ENCODE measurements at regions not wholly inside any gene's neighbourhood (a gene's known extent, or its start where the extent isn't known, plus 50 kb on each side); places are given as distances from the start of the nearest gene placed in this dataset.

DNA sequence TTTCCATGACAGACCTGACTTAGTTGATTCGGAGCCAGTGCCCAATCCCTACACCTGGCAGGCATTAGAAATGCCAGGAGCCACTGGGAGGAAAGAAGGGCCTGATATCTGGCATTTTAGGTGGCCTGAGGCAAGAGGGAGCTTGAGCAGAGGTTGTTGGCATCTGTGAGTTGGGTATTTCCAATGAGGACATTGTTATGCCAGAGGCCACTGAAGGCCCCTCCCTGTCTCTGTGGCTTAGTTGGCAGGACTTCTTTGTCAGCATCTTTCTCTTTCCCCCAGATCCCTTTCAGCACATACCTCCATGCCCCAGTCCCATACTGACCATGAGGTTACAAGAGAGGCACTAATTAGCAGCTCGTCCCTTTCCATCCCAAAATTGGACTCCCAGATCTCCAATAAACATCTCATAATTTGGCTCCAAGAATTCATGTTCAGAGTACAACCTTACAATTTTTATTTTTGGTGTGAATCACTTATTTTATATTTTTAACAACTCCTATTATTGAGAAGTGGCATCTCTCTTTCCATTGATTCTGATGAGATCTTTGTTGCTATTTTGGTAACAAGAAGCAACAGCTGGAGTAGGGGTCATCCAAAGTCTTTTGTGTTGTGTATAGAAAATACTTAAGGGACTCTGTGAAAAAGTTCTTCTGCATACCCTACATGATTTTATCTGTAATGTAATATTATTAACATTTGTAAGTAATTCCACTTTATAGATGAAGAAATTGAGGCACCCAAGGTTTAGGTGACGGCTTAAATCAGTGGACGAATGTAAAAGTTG is 68.6 kb upstream of the MAP3K1 start:
- no peaks in the 10 kb centered on the region for H3F3A ChIP-seq (ENCODE audit: insufficient read depth, low read length, poor library complexity, severe bottlenecking)
- no peak overlapping the region for H3K27ac ChIP-seq (ENCODE audit: low read length)
- H4K20me1 ChIP-seq (ENCODE audit: insufficient read depth): no peaks in the 10 kb centered on the region
- H3K27me3 ChIP-seq (ENCODE audit: insufficient read depth, low read depth, low read length): no peaks in the 10 kb centered on the region
- H3K36me3 ChIP-seq (ENCODE audit: insufficient read depth, low read length): no peaks in the 10 kb centered on the region
- no peak overlapping the region for H3K4me2 ChIP-seq (ENCODE audit: low read length)
- H2AFZ ChIP-seq (ENCODE audit: low read depth, low read length): no peak overlapping the region
- TF ChIP-seq SMC3 (conservative IDR thresholded peaks at IDR 0.05; ENCODE audit: poor library complexity) (no peak), POLR2AphosphoS5 (IDR thresholded peaks at IDR 0.05) (no peak), MXI1 (conservative IDR thresholded peaks at IDR 0.05; ENCODE audit: poor library complexity, severe bottlenecking) (no peak), EZH2 (IDR thresholded peaks at IDR 0.05; ENCODE audit: borderline replicate concordance, insufficient read depth, low read length, poor library complexity, severe bottlenecking) (no peak), EP300 (conservative IDR thresholded peaks at IDR 0.05; ENCODE audit: poor library complexity, severe bottlenecking) (no peak), RAD21 (conservative IDR thresholded peaks at IDR 0.05) (no peak), TAF1 (IDR thresholded peaks at IDR 0.05; ENCODE audit: low read depth) (no peak)
- TF ChIP-seq, protein P1, sequence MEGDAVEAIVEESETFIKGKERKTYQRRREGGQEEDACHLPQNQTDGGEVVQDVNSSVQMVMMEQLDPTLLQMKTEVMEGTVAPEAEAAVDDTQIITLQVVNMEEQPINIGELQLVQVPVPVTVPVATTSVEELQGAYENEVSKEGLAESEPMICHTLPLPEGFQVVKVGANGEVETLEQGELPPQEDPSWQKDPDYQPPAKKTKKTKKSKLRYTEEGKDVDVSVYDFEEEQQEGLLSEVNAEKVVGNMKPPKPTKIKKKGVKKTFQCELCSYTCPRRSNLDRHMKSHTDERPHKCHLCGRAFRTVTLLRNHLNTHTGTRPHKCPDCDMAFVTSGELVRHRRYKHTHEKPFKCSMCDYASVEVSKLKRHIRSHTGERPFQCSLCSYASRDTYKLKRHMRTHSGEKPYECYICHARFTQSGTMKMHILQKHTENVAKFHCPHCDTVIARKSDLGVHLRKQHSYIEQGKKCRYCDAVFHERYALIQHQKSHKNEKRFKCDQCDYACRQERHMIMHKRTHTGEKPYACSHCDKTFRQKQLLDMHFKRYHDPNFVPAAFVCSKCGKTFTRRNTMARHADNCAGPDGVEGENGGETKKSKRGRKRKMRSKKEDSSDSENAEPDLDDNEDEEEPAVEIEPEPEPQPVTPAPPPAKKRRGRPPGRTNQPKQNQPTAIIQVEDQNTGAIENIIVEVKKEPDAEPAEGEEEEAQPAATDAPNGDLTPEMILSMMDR (IDR thresholded peaks at IDR 0.05; ENCODE audit: poor library complexity, severe bottlenecking): no peak
- TF ChIP-seq, protein P2, sequence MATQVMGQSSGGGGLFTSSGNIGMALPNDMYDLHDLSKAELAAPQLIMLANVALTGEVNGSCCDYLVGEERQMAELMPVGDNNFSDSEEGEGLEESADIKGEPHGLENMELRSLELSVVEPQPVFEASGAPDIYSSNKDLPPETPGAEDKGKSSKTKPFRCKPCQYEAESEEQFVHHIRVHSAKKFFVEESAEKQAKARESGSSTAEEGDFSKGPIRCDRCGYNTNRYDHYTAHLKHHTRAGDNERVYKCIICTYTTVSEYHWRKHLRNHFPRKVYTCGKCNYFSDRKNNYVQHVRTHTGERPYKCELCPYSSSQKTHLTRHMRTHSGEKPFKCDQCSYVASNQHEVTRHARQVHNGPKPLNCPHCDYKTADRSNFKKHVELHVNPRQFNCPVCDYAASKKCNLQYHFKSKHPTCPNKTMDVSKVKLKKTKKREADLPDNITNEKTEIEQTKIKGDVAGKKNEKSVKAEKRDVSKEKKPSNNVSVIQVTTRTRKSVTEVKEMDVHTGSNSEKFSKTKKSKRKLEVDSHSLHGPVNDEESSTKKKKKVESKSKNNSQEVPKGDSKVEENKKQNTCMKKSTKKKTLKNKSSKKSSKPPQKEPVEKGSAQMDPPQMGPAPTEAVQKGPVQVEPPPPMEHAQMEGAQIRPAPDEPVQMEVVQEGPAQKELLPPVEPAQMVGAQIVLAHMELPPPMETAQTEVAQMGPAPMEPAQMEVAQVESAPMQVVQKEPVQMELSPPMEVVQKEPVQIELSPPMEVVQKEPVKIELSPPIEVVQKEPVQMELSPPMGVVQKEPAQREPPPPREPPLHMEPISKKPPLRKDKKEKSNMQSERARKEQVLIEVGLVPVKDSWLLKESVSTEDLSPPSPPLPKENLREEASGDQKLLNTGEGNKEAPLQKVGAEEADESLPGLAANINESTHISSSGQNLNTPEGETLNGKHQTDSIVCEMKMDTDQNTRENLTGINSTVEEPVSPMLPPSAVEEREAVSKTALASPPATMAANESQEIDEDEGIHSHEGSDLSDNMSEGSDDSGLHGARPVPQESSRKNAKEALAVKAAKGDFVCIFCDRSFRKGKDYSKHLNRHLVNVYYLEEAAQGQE (IDR thresholded peaks at IDR 0.05; ENCODE audit: borderline replicate concordance): no peak
- no peaks in the 10 kb centered on the region for H3K9me2 ChIP-seq (ENCODE audit: insufficient read depth, low read length)
- H3K9ac ChIP-seq (ENCODE audit: low read length): no peak overlapping the region
- no peaks in the 10 kb centered on the region for H3K9me3 ChIP-seq (ENCODE audit: low read length)
- no peak overlapping the region for H3K4me3 ChIP-seq (ENCODE audit: low read length)
- no peaks in the 10 kb centered on the region for H3K79me2 ChIP-seq (replicated peaks; ENCODE audit: insufficient read depth, low read length)

DNA sequence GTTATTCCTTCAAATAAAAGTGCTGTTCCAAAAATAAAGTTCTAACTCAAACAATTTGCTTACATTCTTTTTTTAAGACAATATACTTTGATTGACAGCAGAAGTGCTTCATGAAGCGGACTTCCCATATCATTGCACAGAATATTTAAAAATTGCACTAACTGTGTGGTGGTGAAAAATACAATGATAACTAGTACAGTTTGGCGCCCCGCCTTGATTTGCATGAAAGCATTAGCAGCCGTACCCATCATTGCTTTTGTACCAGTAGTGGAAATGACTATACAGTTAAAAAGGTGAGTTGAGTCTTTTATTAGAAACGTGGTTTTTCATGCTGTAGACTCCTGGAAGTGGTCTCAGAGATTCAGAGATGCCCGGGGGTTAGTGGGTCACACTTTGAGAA is 69.5 kb upstream of the MAP3K1 start:
- Histone ChIP-seq H3K79me2 (replicated peaks; ENCODE audit: insufficient read depth, low read length) (no peaks in the 10 kb centered on the region), H3K4me3 (ENCODE audit: low read length) (no peak overlapping the region), H3K27me3 (ENCODE audit: insufficient read depth, low read depth, low read length) (no peaks in the 10 kb centered on the region), H3K4me2 (ENCODE audit: low read length) (no peak overlapping the region), H3K9me3 (ENCODE audit: low read length) (no peaks in the 10 kb centered on the region), H4K20me1 (ENCODE audit: insufficient read depth) (no peaks in the 10 kb centered on the region), H2AFZ (ENCODE audit: low read depth, low read length) (no peak overlapping the region), H3K9me2 (ENCODE audit: insufficient read depth, low read length) (no peaks in the 10 kb centered on the region), H3K27ac (ENCODE audit: low read length) (no peak overlapping the region), H3K36me3 (ENCODE audit: insufficient read depth, low read length) (no peaks in the 10 kb centered on the region), H3K9ac (ENCODE audit: low read length) (no peak overlapping the region), H3F3A (ENCODE audit: insufficient read depth, low read length, poor library complexity, severe bottlenecking) (no peaks in the 10 kb centered on the region)
- TF ChIP-seq RAD21 (conservative IDR thresholded peaks at IDR 0.05) (no peak), EZH2 (IDR thresholded peaks at IDR 0.05; ENCODE audit: borderline replicate concordance, insufficient read depth, low read length, poor library complexity, severe bottlenecking) (no peak), TAF1 (IDR thresholded peaks at IDR 0.05; ENCODE audit: low read depth) (no peak), SMC3 (conservative IDR thresholded peaks at IDR 0.05; ENCODE audit: poor library complexity) (no peak), EP300 (conservative IDR thresholded peaks at IDR 0.05; ENCODE audit: poor library complexity, severe bottlenecking) (no peak), MXI1 (conservative IDR thresholded peaks at IDR 0.05; ENCODE audit: poor library complexity, severe bottlenecking) (no peak), POLR2AphosphoS5 (IDR thresholded peaks at IDR 0.05) (no peak)
- TF ChIP-seq, protein P2 (IDR thresholded peaks at IDR 0.05; ENCODE audit: borderline replicate concordance): no peak
- TF ChIP-seq, protein P1 (IDR thresholded peaks at IDR 0.05; ENCODE audit: poor library complexity, severe bottlenecking): no peak
